ENCODE measurements at regions not wholly inside any gene's neighbourhood (a gene's known extent, or its start where the extent isn't known, plus 50 kb on each side); places are given as distances from the start of the nearest gene placed in this dataset.

GRCh38 chr9:30197954-30198353 lies 2186.5 kb upstream of the ACO1 start:
- TF ChIP-seq CTCF (IDR thresholded peaks at IDR 0.05): no peak
- TF ChIP-seq POLR2A (IDR thresholded peaks at IDR 0.05): no peak
- no peak for TF ChIP-seq EP300 (IDR thresholded peaks at IDR 0.05)

Data from ovary (tissue), 3 donors.